Gastrocnemius medialis (tissue), 4 donors: ENCODE measurements at regions not wholly inside any gene's neighbourhood (a gene's known extent, or its start where the extent isn't known, plus 50 kb on each side); places are given as distances from the start of the nearest gene placed in this dataset.

Experiments used
- ATAC-seq, 2 donors: fragments of 150-250 bp; one replicate each; pipeline ENCODE4 v1.9.1; 2016
- DNase-seq, 2 donors: peaks; one replicate each; pipeline ENCODE4 v3.0.0-alpha.2; 2019
- H3K27ac ChIP-seq, 4 donors: fragments of 200-600 bp; sonication (generic); 1 replicate in 1 of 4; 2 replicates in 3 of 4; pipeline ENCODE4 v1.5.1; 2016 to 2018; ENCODE audit warnings: mild to moderate bottlenecking in 2 of 4, moderate library complexity in 1 of 4
- H3K27me3 ChIP-seq, 3 donors: fragments of 200-600 bp; sonication (generic) in 2 of 3; 1 replicate in 1 of 3; 2 replicates in 2 of 3; pipeline versions ENCODE4 v1.5.1 to v1.6.0; 2016 to 2019; ENCODE audit warnings: mild to moderate bottlenecking in 1 of 3, moderate library complexity in 1 of 3
- H3K36me3 ChIP-seq, 2 donors: fragments of 200-600 bp; sonication (generic) in 1 of 2; one replicate each; pipeline ENCODE4 v1.5.1; 2017 to 2018
- H3K4me1 ChIP-seq, 2 donors: fragments of 200-600 bp; sonication (generic) in 1 of 2; one replicate each; pipeline ENCODE4 v1.5.1; 2016 to 2017; ENCODE audit warnings: mild to moderate bottlenecking in 2 of 2
- H3K4me3 ChIP-seq, 4 donors: fragments of 200-600 bp; sonication (generic) in 3 of 4; 1 replicate in 1 of 4; 2 replicates in 3 of 4; pipeline ENCODE4 v1.5.1; 2016 to 2019; ENCODE audit warnings: mild to moderate bottlenecking in 2 of 4
- H3K9me3 ChIP-seq, 3 donors: fragments of 200-600 bp; sonication (generic) in 2 of 3; 1 replicate in 1 of 3; 2 replicates in 2 of 3; pipeline ENCODE4 v1.5.1; 2016 to 2019
- CTCF ChIP-seq, 5 experiments: fragments of 450-650 bp in 3 of 5; fragments of 200-600 bp in 2 of 5; sonication (generic) in 2 of 5; IDR thresholded peaks in 4 of 5; conservative IDR thresholded peaks in 1 of 5; 1 replicate in 4 of 5; 2 replicates in 1 of 5; pipeline ENCODE4 v1.5.1; 2016 to 2019; ENCODE audit warnings: antibody characterized with exemption in 5 of 5, mild to moderate bottlenecking in 3 of 5, moderate library complexity in 3 of 5
- POLR2A ChIP-seq, 2 donors: fragments of 450-650 bp; IDR thresholded peaks; one replicate each; pipeline ENCODE4 v1.6.1; 2017; ENCODE audit warnings: antibody characterized with exemption in 2 of 2, mild to moderate bottlenecking in 2 of 2, moderate library complexity in 2 of 2
- in situ Hi-C, 4 donors: fragments of 200-750 bp; cut with MboI; loops; one replicate each; pipeline versions ENCODE4 v1.15.0 to v1.8.0; 2017; ENCODE audit warnings: low sequenced_read_pairs in 4 of 4
- intact Hi-C: fragments of 100-400 bp; cut with DNase I; formaldehyde crosslinking; loops from one replicate; pipeline ENCODE4 v1.15.1; 2023; ENCODE audit warnings: low total_unique reads

GRCh38 chr9:82202808-82203207 lies 214.2 kb downstream of the SPATA31D1 start:
- intact Hi-C loops (no loop called here), in situ Hi-C loops (no loop called here)
- no peak for DNase-seq
- Histone ChIP-seq H3K27ac (no peak overlapping the region), H3K36me3 (no peaks in the 10 kb centered on the region), H3K9me3 (no peaks in the 10 kb centered on the region), H3K27me3 (no peaks in the 10 kb centered on the region), H3K4me1 (no peaks in the 10 kb centered on the region), H3K4me3 (no peak overlapping the region)
- no peak for ATAC-seq
- no peak for TF ChIP-seq CTCF (IDR thresholded peaks at IDR 0.05 in 4 of 5, conservative IDR thresholded peaks at IDR 0.05 in 1 of 5)
- TF ChIP-seq POLR2A (IDR thresholded peaks at IDR 0.05) = no peak

DNA sequence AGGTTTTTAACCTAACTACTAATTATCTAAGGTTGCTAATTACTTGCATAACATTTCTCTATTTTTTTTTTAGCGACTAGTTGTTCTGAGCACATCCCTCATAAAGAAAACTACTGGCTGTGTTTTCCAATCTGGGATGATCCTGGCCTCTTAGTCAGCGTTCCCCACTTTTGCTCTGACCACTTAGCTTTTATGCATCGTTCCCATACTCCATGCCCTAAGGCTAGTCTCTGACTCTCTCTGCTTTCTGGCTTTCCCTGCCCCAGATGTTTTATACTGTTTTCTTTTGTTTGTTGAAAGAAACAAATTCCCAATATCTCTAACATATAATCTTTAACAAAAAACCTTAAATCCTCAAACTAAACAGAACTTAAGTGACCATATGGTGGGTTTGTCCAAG lies 217.9 kb downstream of the SPATA31D1 start:
- Histone ChIP-seq H3K4me1 (no peaks in the 10 kb centered on the region), H3K36me3 (no peaks in the 10 kb centered on the region), H3K4me3 (no peak overlapping the region), H3K9me3 (no peaks in the 10 kb centered on the region), H3K27ac (no peak overlapping the region), H3K27me3 (no peaks in the 10 kb centered on the region)
- ATAC-seq (no peak), DNase-seq (no peak)
- intact Hi-C loops = no loop called here
- in situ Hi-C loops = no loop called here
- no peak for TF ChIP-seq POLR2A (IDR thresholded peaks at IDR 0.05)

DNA sequence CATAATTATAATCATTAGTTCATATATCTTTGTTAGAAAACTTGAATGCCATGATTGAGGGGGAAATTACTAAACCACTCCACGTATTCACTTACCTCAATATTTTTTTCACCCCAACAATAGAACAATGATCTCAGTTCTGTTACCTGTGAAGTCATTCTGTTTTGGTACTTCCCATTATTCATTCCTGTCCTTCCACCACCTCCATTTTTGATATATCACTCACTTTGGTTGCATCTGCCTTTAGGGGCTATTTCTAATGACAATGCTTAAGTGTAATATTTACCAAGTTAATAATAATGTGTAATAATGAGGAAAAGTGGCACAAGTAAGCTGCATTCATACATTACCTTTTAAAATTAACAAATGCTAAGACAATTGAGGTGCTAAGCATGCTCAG lies 218.4 kb downstream of the SPATA31D1 start:
- no peak for DNase-seq
- ATAC-seq = no peak
- in situ Hi-C loops = no loop called here
- Histone ChIP-seq H3K27ac (no peak overlapping the region), H3K27me3 (no peaks in the 10 kb centered on the region), H3K4me1 (no peaks in the 10 kb centered on the region), H3K36me3 (no peaks in the 10 kb centered on the region), H3K4me3 (no peak overlapping the region), H3K9me3 (no peaks in the 10 kb centered on the region)
- intact Hi-C loops = no loop called here
- TF ChIP-seq CTCF (IDR thresholded peaks at IDR 0.05 in 4 of 5, conservative IDR thresholded peaks at IDR 0.05 in 1 of 5) = no peak
- TF ChIP-seq POLR2A (IDR thresholded peaks at IDR 0.05) = no peak

GRCh38 chr9:82208741-82209450 lies 220.3 kb downstream of the SPATA31D1 start:
- H3K4me1 ChIP-seq = no peaks in the 10 kb centered on the region
- no peak overlapping the region for H3K27ac ChIP-seq
- intact Hi-C loops (no loop called here), in situ Hi-C loops (no loop called here)
- TF ChIP-seq CTCF (IDR thresholded peaks at IDR 0.05 in 4 of 5, conservative IDR thresholded peaks at IDR 0.05 in 1 of 5) = no peak
- TF ChIP-seq POLR2A (IDR thresholded peaks at IDR 0.05) = no peak
- no peaks in the 10 kb centered on the region for H3K36me3 ChIP-seq
- ATAC-seq (no peak), DNase-seq (no peak)
- no peaks in the 10 kb centered on the region for H3K27me3 ChIP-seq
- H3K9me3 ChIP-seq = no peaks in the 10 kb centered on the region
- no peak overlapping the region for H3K4me3 ChIP-seq

- DNase-seq = no peak
- intact Hi-C loops (no loop called here), in situ Hi-C loops (no loop called here)
- Histone ChIP-seq H3K4me1 (no peaks in the 10 kb centered on the region), H3K27ac (no peak overlapping the region), H3K9me3 (no peaks in the 10 kb centered on the region), H3K36me3 (no peaks in the 10 kb centered on the region), H3K4me3 (no peak overlapping the region), H3K27me3 (no peaks in the 10 kb centered on the region)
- ATAC-seq = no peak
- TF ChIP-seq CTCF (IDR thresholded peaks at IDR 0.05 in 4 of 5, conservative IDR thresholded peaks at IDR 0.05 in 1 of 5) (no peak), POLR2A (IDR thresholded peaks at IDR 0.05) (no peak)
These were observed 221.4 kb downstream of the SPATA31D1 start for GRCh38 chr9:82209797-82210470.
